HUES64 (cell line): ENCODE measurements at regions not wholly inside any gene's neighbourhood (a gene's known extent, or its start where the extent isn't known, plus 50 kb on each side); places are given as distances from the start of the nearest gene placed in this dataset.

Experiments
- H3K27ac ChIP-seq: 2 replicates; pipeline ENCODE4 v1.7.0; 2013; ENCODE audit warnings: low read depth, low read length, inconsistent platforms
- H3K27me3 ChIP-seq: 2 replicates; pipeline ENCODE4 v1.6.1; 2013; ENCODE audit warnings: mild to moderate bottlenecking, low read length; ENCODE audit not compliant: insufficient read depth
- H3K36me3 ChIP-seq: 2 replicates; pipeline ENCODE4 v1.6.1; 2013; ENCODE audit warnings: mild to moderate bottlenecking, low read length; ENCODE audit not compliant: insufficient read depth
- H3K4me1 ChIP-seq: 2 replicates; pipeline ENCODE4 v1.6.1; 2013; ENCODE audit warnings: mild to moderate bottlenecking, low read length, moderate library complexity; ENCODE audit not compliant: insufficient read depth
- H3K4me3 ChIP-seq: 2 replicates; pipeline ENCODE4 v1.5.1; 2013; ENCODE audit warnings: mild to moderate bottlenecking, low read length, moderate library complexity
- H3K9ac ChIP-seq: 2 replicates; pipeline ENCODE4 v1.6.1; 2013; ENCODE audit warnings: mild to moderate bottlenecking, low read depth, low read length
- H3K9me3 ChIP-seq: 2 replicates; pipeline ENCODE4 v1.6.1; 2013; ENCODE audit warnings: low read depth, low read length; ENCODE audit not compliant: insufficient read depth
- WGBS: fragments of 150-250, 120-280 bp; methylation state at CpG from one replicate; pipeline ENCODE4 v1.1.7; 2013; ENCODE audit warnings: missing lambda C conversion rate; 5-methylcytosine and 5-hydroxymethylcytosine counted together

DNA sequence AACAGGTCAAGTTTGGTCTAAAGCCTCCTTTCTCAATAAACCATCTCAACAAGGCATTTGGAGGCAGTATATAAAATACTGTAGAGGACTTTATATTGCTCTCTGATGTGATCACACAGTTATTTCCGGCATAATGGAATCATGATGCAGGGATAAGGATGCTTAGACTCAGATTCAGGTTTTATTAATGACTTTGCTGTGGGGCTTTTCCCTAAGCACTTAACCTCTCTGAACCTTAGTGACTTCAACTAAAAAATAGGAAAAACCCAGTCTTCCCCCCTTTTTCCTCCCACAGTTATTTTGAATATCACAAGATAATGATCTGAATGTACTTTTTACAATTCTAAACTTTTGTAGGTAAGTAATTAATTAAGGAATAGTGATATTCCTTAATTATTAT, 94.8 kb upstream of the TENM4 start:
- WGBS = 100% methylated on average over 1 of the region's 1 CpG
- Histone ChIP-seq H3K4me3 (no peak overlapping the region), H3K9ac (no peak overlapping the region), H3K36me3 (no peaks in the 10 kb centered on the region), H3K9me3 (no peaks in the 10 kb centered on the region), H3K27me3 (no peaks in the 10 kb centered on the region), H3K27ac (no peak overlapping the region), H3K4me1 (no peaks in the 10 kb centered on the region)

DNA sequence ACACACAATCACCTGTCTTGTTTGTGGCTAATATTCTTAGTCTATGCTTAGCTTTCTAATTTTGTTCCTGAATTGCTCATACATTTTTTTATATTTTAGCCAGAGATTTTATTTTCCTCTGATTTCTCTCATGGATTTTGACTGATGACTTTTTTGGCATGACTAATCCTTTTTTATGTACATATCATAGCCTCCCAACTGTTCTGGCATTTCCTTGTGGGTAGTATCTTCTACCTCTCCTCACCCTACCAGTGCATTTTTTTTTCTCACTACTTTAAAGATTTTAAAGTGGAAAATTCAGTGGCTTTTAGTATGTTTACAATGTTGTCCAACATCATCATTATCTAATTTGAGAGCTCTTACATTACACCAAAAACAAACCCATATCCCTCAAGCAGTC, 84.4 kb upstream of the TENM4 start:
- Histone ChIP-seq H3K36me3 (no peaks in the 10 kb centered on the region), H3K9ac (no peak overlapping the region), H3K27me3 (no peaks in the 10 kb centered on the region), H3K27ac (no peak overlapping the region), H3K4me3 (no peak overlapping the region), H3K9me3 (no peaks in the 10 kb centered on the region), H3K4me1 (no peaks in the 10 kb centered on the region)

DNA sequence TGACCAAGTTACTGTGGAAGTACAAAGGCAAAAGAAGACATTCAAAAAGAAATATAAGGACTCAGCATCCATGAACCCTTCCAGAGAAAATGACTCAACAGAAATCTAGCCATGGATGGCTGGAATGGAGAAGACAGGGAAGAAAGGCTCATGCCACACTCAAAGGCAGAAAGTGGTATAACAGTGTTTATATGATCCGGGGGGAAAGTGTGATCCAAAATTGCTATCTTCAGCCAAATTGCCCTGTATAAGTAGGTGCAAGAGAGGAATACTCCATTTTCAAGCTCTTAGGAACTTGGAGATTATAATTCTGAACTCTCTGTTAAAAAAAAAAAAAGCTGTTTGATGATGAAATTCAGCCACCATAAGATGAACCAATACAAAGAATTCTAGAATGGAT, 81.8 kb upstream of the TENM4 start:
- Histone ChIP-seq H3K4me1 (no peaks in the 10 kb centered on the region), H3K9me3 (no peaks in the 10 kb centered on the region), H3K4me3 (no peak overlapping the region), H3K36me3 (no peaks in the 10 kb centered on the region), H3K9ac (no peak overlapping the region), H3K27ac (no peak overlapping the region), H3K27me3 (no peaks in the 10 kb centered on the region)
- WGBS = 88% methylated on average over 1 of the region's 1 CpG

DNA sequence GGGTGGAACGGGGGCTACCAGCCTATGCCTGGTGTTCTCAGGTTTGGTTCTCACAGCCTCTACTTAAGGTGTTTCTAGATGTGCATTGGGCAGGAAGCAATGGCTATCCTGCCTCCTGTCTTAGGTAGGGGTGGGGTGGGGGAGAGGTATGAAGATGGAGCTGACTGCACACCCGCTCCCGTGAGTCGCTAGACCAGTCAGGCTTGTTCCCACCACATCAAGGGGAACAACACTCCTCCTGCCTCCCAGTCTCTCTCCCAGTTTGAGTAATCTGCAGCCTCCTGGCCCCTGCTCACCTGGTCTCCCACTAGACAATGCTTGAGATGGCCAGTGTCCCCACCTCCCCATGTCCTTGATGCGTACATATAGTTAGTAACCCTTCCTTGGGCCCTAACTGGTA, 79.3 kb upstream of the TENM4 start:
- no peak overlapping the region for H3K9ac ChIP-seq
- no peaks in the 10 kb centered on the region for H3K36me3 ChIP-seq
- no peaks in the 10 kb centered on the region for H3K9me3 ChIP-seq
- WGBS = 95% methylated on average over 5 of the region's 5 CpGs
- H3K27ac ChIP-seq = no peak overlapping the region
- H3K4me1 ChIP-seq = no peaks in the 10 kb centered on the region
- H3K4me3 ChIP-seq = no peak overlapping the region
- H3K27me3 ChIP-seq = no peaks in the 10 kb centered on the region

DNA sequence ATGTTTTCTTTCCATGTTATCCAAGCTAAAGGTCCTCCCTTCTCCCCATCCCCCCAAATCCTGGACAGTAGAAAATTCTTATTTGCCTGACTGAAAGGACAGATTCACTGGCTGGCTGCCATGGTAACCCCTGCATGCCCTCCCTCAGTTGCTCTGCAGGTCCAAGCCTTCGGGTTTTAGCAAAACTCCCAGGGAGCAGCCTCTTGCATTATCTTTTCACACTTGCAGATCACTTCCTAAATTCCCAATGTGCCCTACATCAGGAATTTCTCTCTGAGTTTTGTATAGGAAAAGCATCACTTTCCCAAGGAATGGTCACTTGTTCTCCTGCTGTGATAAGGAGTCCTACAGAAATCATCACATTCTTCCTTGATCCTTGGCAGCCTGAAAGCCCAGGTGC, 75.0 kb upstream of the TENM4 start:
- Histone ChIP-seq H3K4me3 (no peak overlapping the region), H3K9me3 (no peaks in the 10 kb centered on the region), H3K27me3 (no peaks in the 10 kb centered on the region), H3K36me3 (no peaks in the 10 kb centered on the region), H3K27ac (no peak overlapping the region), H3K9ac (no peak overlapping the region), H3K4me1 (no peaks in the 10 kb centered on the region)
- 42% methylated on average over 1 of the region's 1 CpG for WGBS

DNA sequence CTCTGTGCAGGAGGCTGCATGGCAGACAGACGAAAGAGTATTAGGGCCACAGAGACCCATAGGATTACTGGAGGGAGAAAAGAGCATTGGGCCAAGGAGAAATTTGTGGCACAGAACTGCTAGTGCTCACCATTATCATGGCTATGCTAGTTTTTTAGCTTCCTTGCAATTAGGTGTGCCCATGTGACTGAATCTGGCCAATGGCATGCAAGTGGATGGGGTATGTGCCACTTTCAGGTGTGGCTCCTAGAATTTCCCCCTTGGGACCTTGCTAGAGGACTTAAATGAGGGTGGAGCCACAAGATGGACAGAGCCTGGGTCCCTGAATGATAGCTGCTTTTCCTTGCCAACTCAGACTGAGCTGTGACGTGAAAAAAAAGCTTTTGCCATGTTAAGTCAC, 73.9 kb upstream of the TENM4 start:
- Histone ChIP-seq H3K4me1 (no peaks in the 10 kb centered on the region), H3K36me3 (no peaks in the 10 kb centered on the region), H3K9ac (no peak overlapping the region), H3K4me3 (no peak overlapping the region), H3K27ac (no peak overlapping the region), H3K9me3 (no peaks in the 10 kb centered on the region), H3K27me3 (no peaks in the 10 kb centered on the region)
- WGBS = 90% methylated on average over 2 of the region's 2 CpGs

DNA sequence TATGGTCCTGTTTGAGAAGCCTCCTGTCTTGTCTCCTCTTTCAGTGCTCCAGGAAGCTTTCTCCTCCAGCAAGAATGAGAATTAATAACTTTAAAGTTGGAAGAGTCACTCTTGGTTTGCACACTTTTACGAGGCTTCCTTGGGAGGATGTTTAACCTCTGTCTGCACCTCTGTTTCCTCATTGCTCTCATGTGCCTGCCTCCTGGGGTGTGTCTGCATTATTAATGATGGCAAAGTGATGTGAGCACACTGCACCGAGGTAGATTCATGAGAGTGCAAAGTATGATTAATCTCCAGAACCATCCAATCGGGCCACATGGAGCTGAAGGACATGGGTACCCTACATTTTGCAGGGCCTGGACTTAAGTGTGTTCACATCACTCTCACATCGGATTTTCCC, 73.5 kb upstream of the TENM4 start:
- Histone ChIP-seq H3K4me3 (no peak overlapping the region), H3K27ac (no peak overlapping the region), H3K4me1 (no peaks in the 10 kb centered on the region), H3K9ac (no peak overlapping the region), H3K9me3 (no peaks in the 10 kb centered on the region), H3K27me3 (no peaks in the 10 kb centered on the region), H3K36me3 (no peaks in the 10 kb centered on the region)
- 89% methylated on average over 4 of the region's 4 CpGs for WGBS

DNA sequence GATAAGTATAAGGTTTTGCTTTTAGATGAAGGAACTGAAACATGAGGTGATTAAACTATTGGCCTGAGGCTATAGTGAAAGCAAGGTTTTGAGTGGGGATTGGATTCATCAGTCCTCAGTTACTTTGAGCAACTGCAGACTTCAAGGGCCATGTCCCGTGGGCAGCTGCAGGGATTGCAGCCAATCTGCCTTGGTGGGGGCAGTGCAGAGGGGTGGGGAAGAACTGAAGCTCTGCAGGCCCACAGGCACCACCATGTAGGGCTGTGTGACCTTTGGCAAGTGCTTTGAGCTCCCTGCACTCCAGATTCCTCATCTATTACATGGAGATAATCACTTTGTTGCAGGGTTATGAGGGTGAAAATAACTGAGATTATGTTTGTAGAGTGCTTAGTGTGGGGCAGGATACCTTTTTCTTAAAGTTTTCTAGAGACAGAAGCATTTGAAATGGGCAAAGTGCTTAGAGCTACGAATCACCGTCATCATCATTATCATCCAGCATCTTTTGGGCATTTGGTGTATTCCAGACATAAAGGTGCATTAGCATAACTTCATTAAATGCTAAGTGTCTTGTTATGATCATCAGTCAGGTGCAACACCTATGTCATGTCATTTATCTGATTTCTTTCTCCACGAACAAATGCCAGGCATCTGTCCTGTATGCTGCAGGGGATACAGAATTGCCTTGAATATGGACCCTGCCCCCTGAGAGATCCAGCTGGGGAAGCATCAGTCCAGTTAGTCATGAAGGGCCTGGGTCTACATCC, 72.1 kb upstream of the TENM4 start:
- Histone ChIP-seq H3K36me3 (no peaks in the 10 kb centered on the region), H3K27me3 (no peaks in the 10 kb centered on the region), H3K4me3 (no peak overlapping the region), H3K9ac (no peak overlapping the region), H3K27ac (no peak overlapping the region), H3K9me3 (no peaks in the 10 kb centered on the region), H3K4me1 (no peaks in the 10 kb centered on the region)
- WGBS = 73% methylated on average over 4 of the region's 4 CpGs

DNA sequence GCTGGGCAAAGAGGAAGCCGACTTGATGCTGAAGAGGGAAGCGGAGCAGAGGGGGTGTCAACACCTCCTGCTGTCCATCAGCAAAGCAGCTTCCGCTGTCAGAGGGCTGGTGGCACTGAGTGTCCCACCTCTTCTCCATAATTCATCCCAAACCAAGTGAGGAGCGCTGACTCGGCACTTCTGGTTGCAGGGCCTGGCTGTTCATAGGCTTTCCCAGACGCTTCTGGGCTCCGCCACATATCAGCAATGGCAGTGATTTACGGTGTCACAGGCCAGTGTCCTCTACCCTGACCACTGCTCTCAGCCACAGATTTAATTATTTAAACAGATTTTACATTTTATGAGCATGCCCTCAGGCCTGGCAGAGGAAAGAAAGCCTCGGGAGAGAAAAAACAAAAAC, 70.1 kb upstream of the TENM4 start:
- H3K36me3 ChIP-seq = no peaks in the 10 kb centered on the region
- H3K9me3 ChIP-seq = no peaks in the 10 kb centered on the region
- no peaks in the 10 kb centered on the region for H3K27me3 ChIP-seq
- no peak overlapping the region for H3K9ac ChIP-seq
- H3K4me1 ChIP-seq = no peaks in the 10 kb centered on the region
- H3K27ac ChIP-seq = no peak overlapping the region
- H3K4me3 ChIP-seq = no peak overlapping the region
- WGBS = 91% methylated on average over 8 of the region's 9 CpGs

DNA sequence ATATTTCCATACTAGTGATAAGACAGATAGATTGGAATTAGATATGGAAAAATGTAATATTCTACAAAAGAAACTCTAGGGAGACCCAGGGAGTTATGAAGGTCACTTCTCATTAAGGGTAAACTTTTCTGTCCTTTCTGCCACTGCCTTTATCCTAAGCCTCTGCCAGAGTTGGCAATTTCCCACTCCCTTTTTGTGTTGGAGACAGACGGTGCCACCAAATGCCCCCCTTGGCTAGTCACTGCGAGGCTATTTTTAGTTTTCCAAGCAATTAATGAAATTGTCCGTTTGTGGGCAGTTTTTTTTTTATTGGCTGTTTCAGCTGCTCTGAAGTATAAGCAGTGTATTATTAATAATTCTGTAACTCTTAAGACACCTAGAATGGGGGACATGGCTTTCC, 67.6 kb upstream of the TENM4 start:
- Histone ChIP-seq H3K9ac (no peak overlapping the region), H3K4me1 (no peaks in the 10 kb centered on the region), H3K36me3 (no peaks in the 10 kb centered on the region), H3K9me3 (no peaks in the 10 kb centered on the region), H3K4me3 (no peak overlapping the region), H3K27me3 (no peaks in the 10 kb centered on the region), H3K27ac (no peak overlapping the region)
- 77% methylated on average over 3 of the region's 3 CpGs for WGBS

DNA sequence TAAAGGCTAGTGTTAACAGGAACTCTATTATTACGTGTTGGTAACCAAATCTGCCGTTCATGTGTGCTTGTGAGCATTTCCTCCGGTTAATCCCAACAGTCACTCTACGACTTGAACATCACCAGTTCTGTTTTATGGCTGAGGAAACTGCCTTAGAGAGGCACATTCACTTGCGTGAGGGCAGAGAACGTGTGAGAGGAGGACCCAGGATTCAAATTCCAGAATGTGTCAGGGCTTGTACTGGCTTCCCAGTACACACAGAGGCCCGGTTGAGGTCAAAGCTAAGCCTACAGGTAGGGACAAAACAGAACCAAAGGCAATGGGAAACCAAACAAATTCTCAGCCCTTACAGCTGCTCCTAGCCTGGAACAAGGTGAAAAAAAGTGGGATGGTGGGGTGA, 66.9 kb upstream of the TENM4 start:
- Histone ChIP-seq H3K36me3 (no peaks in the 10 kb centered on the region), H3K4me3 (no peak overlapping the region), H3K27me3 (no peaks in the 10 kb centered on the region), H3K9ac (no peak overlapping the region), H3K9me3 (no peaks in the 10 kb centered on the region), H3K4me1 (no peaks in the 10 kb centered on the region), H3K27ac (no peak overlapping the region)
- WGBS = 89% methylated on average over 7 of the region's 7 CpGs

DNA sequence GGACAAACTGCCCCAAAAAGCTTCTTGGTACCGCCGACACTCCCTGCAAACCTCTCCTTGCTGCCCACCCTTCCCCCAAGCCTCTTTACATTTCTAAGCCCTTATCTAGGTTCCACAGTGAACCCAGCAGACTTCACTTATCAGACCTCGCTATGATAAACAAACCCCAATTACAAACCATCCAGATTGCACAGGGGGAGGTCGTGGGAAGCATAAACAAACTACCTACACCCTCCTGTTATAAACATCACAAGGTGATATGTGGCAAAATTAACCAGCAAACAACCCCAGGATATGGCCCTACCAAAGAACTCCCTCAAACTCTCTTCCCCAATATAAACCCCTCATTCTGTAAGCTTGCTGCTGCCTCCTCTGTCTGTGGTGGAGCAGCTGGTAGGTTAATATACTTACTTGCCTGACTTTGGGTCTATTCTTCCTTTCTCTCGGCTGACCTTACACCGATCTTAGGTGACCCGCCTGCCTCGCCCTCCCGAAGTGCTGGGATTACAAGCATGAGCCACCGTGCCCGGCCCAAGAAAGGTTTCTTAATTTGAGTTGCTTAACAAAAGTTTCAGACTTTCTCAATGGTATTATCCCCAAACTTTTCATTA, 66.0 kb upstream of the TENM4 start:
- no peaks in the 10 kb centered on the region for H3K9me3 ChIP-seq
- H3K9ac ChIP-seq = no peak overlapping the region
- no peaks in the 10 kb centered on the region for H3K4me1 ChIP-seq
- no peak overlapping the region for H3K4me3 ChIP-seq
- no peaks in the 10 kb centered on the region for H3K36me3 ChIP-seq
- H3K27me3 ChIP-seq = no peaks in the 10 kb centered on the region
- 76% methylated on average over 11 of the region's 11 CpGs for WGBS
- H3K27ac ChIP-seq = no peak overlapping the region
